H1 (cell line): ENCODE measurements at regions not wholly inside any gene's neighbourhood (a gene's known extent, or its start where the extent isn't known, plus 50 kb on each side); places are given as distances from the start of the nearest gene placed in this dataset.

Experiments
- CTCF ChIA-PET: fragments of 300-600 bp; sonication (Branson Sonifier 250); formaldehyde crosslinking; loops from one replicate; lab custom pipeline; 2021; ENCODE audit not compliant: partially characterized antibody; lab: Charles Lee
- POLR2A ChIA-PET: fragments of 300-600 bp; sonication (Branson Sonifier 250); formaldehyde crosslinking; loops from one replicate; lab custom pipeline; 2021; ENCODE audit warnings: inconsistent platforms; ENCODE audit not compliant: partially characterized antibody; lab: Charles Lee
- DNase-seq, 2 experiments: peaks; one replicate each; pipeline versions ENCODE4 v3.0.0 to v3.0.0-alpha.2; 2010 to 2022; ENCODE audit warnings: low spot score in 2 of 2, low read depth in 1 of 2, mixed read lengths in 1 of 2
- FAIRE-seq: peaks from 2 replicates; lab custom pipeline; 2011; peaks lifted over from hg19 to GRCh38; lab: Jason Lieb, UNC
- H2AFZ ChIP-seq: 2 replicates; pipeline ENCODE4 v1.8.1; 2012; ENCODE audit warnings: low read length, inconsistent platforms
- H2AK5ac ChIP-seq: 2 replicates; pipeline ENCODE4 v1.6.1; 2013; ENCODE audit warnings: low read depth, low read length
- H2BK120ac ChIP-seq: replicated peaks from 2 replicates; pipeline ENCODE3; 2013; ENCODE audit warnings: low read depth, low read length, inconsistent platforms
- H2BK12ac ChIP-seq: 2 replicates; pipeline ENCODE4 v1.6.1; 2013; ENCODE audit warnings: low read depth, low read length
- H2BK15ac ChIP-seq: 2 replicates; pipeline ENCODE4 v1.6.1; 2013; ENCODE audit warnings: low read length
- H2BK20ac ChIP-seq: 2 replicates; pipeline ENCODE4 v1.6.1; 2013; ENCODE audit warnings: low read length
- H2BK5ac ChIP-seq: 2 replicates; pipeline ENCODE4 v1.6.1; 2013; ENCODE audit warnings: low read depth, low read length
- H3K14ac ChIP-seq: 2 replicates; pipeline ENCODE4 v1.6.1; 2013; ENCODE audit warnings: inconsistent platforms; ENCODE audit not compliant: insufficient read length
- H3K18ac ChIP-seq: 2 replicates; pipeline ENCODE4 v1.6.1; 2013; ENCODE audit warnings: low read length; ENCODE audit errors: extremely low read depth
- H3K23ac ChIP-seq: 2 replicates; pipeline ENCODE4 v1.6.1; 2013; ENCODE audit warnings: inconsistent platforms; ENCODE audit not compliant: insufficient read length
- H3K23me2 ChIP-seq: 2 replicates; pipeline ENCODE4 v1.6.1; 2013; ENCODE audit warnings: low read depth, low read length
- H3K27ac ChIP-seq: 2 replicates; pipeline ENCODE4 v1.6.1; 2011; ENCODE audit warnings: low read depth, low read length, inconsistent platforms
- H3K27me3 ChIP-seq, 4 experiments: replicated peaks in 1 of 4; 1 replicate in 1 of 4; 2 replicates in 3 of 4; pipeline versions ENCODE4 v1.6.1 to v1.8.1; 2011 to 2013; ENCODE audit warnings: low read length in 3 of 4, mild to moderate bottlenecking in 3 of 4, inconsistent platforms in 2 of 4, mixed read lengths in 2 of 4, moderate library complexity in 1 of 4; ENCODE audit not compliant: control insufficient read depth in 3 of 4, insufficient read depth in 3 of 4; ENCODE audit errors: extremely low read depth in 1 of 4
- H3K36me3 ChIP-seq, 4 experiments: 2 replicates each; pipeline versions ENCODE4 v1.6.1 to v1.8.1; 2011 to 2013; ENCODE audit warnings: mild to moderate bottlenecking in 4 of 4, low read length in 3 of 4, moderate library complexity in 2 of 4, control low read depth in 1 of 4, inconsistent platforms in 1 of 4; ENCODE audit not compliant: insufficient read depth in 4 of 4, control insufficient read depth in 2 of 4
- H3K4ac ChIP-seq: replicated peaks from 2 replicates; pipeline ENCODE3; 2013; ENCODE audit warnings: low read length, low read depth, mixed read lengths, inconsistent platforms; ENCODE audit not compliant: insufficient read length
- H3K4me1 ChIP-seq, 4 experiments: replicated peaks in 1 of 4; 1 replicate in 1 of 4; 2 replicates in 3 of 4; pipeline versions ENCODE4 v1.6.1 to v1.8.1; 2011 to 2013; ENCODE audit warnings: low read length in 3 of 4, inconsistent platforms in 2 of 4, mixed read lengths in 1 of 4; ENCODE audit not compliant: insufficient read depth in 4 of 4, control insufficient read depth in 3 of 4
- H3K4me2 ChIP-seq, 2 experiments: 2 replicates each; pipeline versions ENCODE4 v1.6.1 to v1.8.1; 2011 to 2013; ENCODE audit warnings: low read depth in 2 of 2, low read length in 2 of 2, control low read depth in 1 of 2, inconsistent platforms in 1 of 2, mild to moderate bottlenecking in 1 of 2; ENCODE audit not compliant: insufficient read depth in 1 of 2
- H3K4me3 ChIP-seq, 4 experiments: fragments of 200-600, 300-600 bp in 1 of 4; sonication (generic), shearing (Covaris generic), sonication (Bioruptor Twin) in 1 of 4; 2 replicates each; pipeline versions ENCODE4 v1.5.1 to v1.8.1; 2011 to 2016; ENCODE audit warnings: low read length in 4 of 4, low read depth in 3 of 4, control low read depth in 2 of 4, inconsistent platforms in 2 of 4, mild to moderate bottlenecking in 2 of 4, mixed read lengths in 1 of 4, moderate library complexity in 1 of 4; ENCODE audit not compliant: insufficient read depth in 2 of 4; ENCODE audit errors: extremely low read depth in 1 of 4
- H3K56ac ChIP-seq: replicated peaks from 2 replicates; pipeline ENCODE3; 2013; ENCODE audit warnings: low read depth, mild to moderate bottlenecking, mixed read lengths, low read length, inconsistent platforms; ENCODE audit not compliant: insufficient read length
- H3K79me1 ChIP-seq: 2 replicates; pipeline ENCODE4 v1.6.1; 2013; ENCODE audit warnings: low read depth, low read length, control low read depth
- H3K79me2 ChIP-seq, 2 experiments: 2 replicates each; pipeline versions ENCODE4 v1.6.1 to v1.8.1; 2012 to 2013; ENCODE audit warnings: low read length in 2 of 2, mild to moderate bottlenecking in 2 of 2, inconsistent platforms in 1 of 2; ENCODE audit not compliant: insufficient read depth in 2 of 2, control insufficient read depth in 1 of 2
- H3K9ac ChIP-seq, 4 experiments: replicated peaks in 1 of 4; 1 replicate in 1 of 4; 2 replicates in 3 of 4; pipeline versions ENCODE4 v1.6.1 to v1.8.1; 2011 to 2013; ENCODE audit warnings: low read depth in 3 of 4, low read length in 3 of 4, control low read depth in 2 of 4, mild to moderate bottlenecking in 2 of 4, moderate library complexity in 2 of 4, inconsistent platforms in 1 of 4; ENCODE audit errors: extremely low read depth in 1 of 4
- H3K9me3 ChIP-seq, 2 experiments: 2 replicates each; pipeline versions ENCODE4 v1.6.1 to v1.8.1; 2012 to 2013; ENCODE audit warnings: mild to moderate bottlenecking in 2 of 2, moderate library complexity in 2 of 2, control low read depth in 1 of 2, inconsistent platforms in 1 of 2, low read depth in 1 of 2, low read length in 1 of 2, mixed read lengths in 1 of 2; ENCODE audit not compliant: insufficient read depth in 2 of 2
- H4K20me1 ChIP-seq, 2 experiments: replicated peaks in 1 of 2; 2 replicates each; pipeline versions ENCODE3 to v1.8.1; 2011 to 2013; ENCODE audit warnings: inconsistent platforms in 2 of 2, low read length in 2 of 2, mild to moderate bottlenecking in 1 of 2; ENCODE audit not compliant: insufficient read depth in 2 of 2, control insufficient read depth in 1 of 2
- H4K5ac ChIP-seq: 2 replicates; pipeline ENCODE4 v1.6.1; 2013; ENCODE audit warnings: low read length, low read depth, mixed read lengths, inconsistent platforms; ENCODE audit not compliant: insufficient read length
- H4K8ac ChIP-seq: 2 replicates; pipeline ENCODE4 v1.8.0; 2013; ENCODE audit warnings: mild to moderate bottlenecking, moderate library complexity, low read length, inconsistent platforms; ENCODE audit not compliant: insufficient read depth; ENCODE audit errors: extremely low read depth
- H4K91ac ChIP-seq: replicated peaks from 2 replicates; pipeline ENCODE3; 2013; ENCODE audit warnings: low read length, mixed read lengths, inconsistent platforms; ENCODE audit not compliant: insufficient read length
- CBX5 ChIP-seq: fragments of 300-800, 300-1000 bp; sonication (generic); IDR thresholded peaks from 2 replicates; pipeline ENCODE4 v1.7.1; 2016; ENCODE audit warnings: antibody characterized with exemption, low read length, low read depth
- CTBP2 ChIP-seq: IDR thresholded peaks from 2 replicates; pipeline ENCODE4 v1.7.0; 2011; ENCODE audit warnings: borderline replicate concordance, mild to moderate bottlenecking, moderate library complexity, mixed read lengths, low read length; ENCODE audit not compliant: insufficient read depth, insufficient read length
- HDAC2 ChIP-seq, 2 experiments: fragments of 300-600 bp in 1 of 2; sonication (generic) in 1 of 2; IDR thresholded peaks; 2 replicates each; pipeline ENCODE4 v1.6.1; 2011 to 2012; ENCODE audit warnings: low read depth in 2 of 2, low read length in 2 of 2, mild to moderate bottlenecking in 2 of 2, moderate library complexity in 2 of 2, borderline replicate concordance in 1 of 2, inconsistent platforms in 1 of 2
- SP1 ChIP-seq: IDR thresholded peaks from 2 replicates; pipeline ENCODE4 v1.6.1; 2011; ENCODE audit warnings: low read depth, low read length
- WGBS, 2 experiments: shearing (Covaris generic) in 1 of 2; methylation state at CpG; one replicate each; pipeline versions ENCODE4 v1.1.6 to v1.1.7; 2013 to 2015; ENCODE audit warnings: low lambda C conversion rate in 2 of 2, mixed read lengths in 2 of 2, inconsistent platforms in 1 of 2, low coverage in 1 of 2, missing lambda C conversion rate in 1 of 2; ENCODE audit not compliant: insufficient replicate concordance in 2 of 2, insufficient coverage in 1 of 2, insufficient read length in 1 of 2; ENCODE audit errors: extremely low coverage in 1 of 2, missing lambda C conversion rate in 1 of 2; 5-methylcytosine and 5-hydroxymethylcytosine counted together

- FAIRE-seq: no peak
- no peak overlapping the region for H3K56ac ChIP-seq
- no peak overlapping the region for H4K8ac ChIP-seq
- H3K79me1 ChIP-seq: no peaks in the 10 kb centered on the region
- H2BK15ac ChIP-seq: no peak overlapping the region
- ChIA-PET CTCF (interaction anchor here (0.7 to 23.5 kb wide), 10 partner anchors 1 to 265 kb away, joined by 3 to 434 read pairs (median 8); no protein-coding TSS in a partner anchor), POLR2A (interaction anchor here (1.4 kb wide), 1 partner anchor 19 kb away, joined by 5 read pairs; no protein-coding TSS in a partner anchor)
- H2BK12ac ChIP-seq: no peak overlapping the region
- H3K27ac ChIP-seq: no peak overlapping the region
- H3K23ac ChIP-seq: no peak overlapping the region
- H2BK20ac ChIP-seq: no peak overlapping the region
- DNase-seq: no peak
- H2AFZ ChIP-seq: no peak overlapping the region
- H3K9ac ChIP-seq: no peak overlapping the region
- H2BK120ac ChIP-seq: no peak overlapping the region
- H3K18ac ChIP-seq: no peak overlapping the region
- H2AK5ac ChIP-seq: no peak overlapping the region
- no peaks in the 10 kb centered on the region for H3K4me1 ChIP-seq
- H2BK5ac ChIP-seq: no peak overlapping the region
- TF ChIP-seq SP1 (no peak), CBX5 (no peak), CTBP2 (no peak), HDAC2 (IDR thresholded peaks at IDR 0.05; ENCODE audit: borderline replicate concordance in 1 of 2, low read depth in 2 of 2, low read length in 2 of 2) (no peak)
- TF ChIP-seq, all 59 proteins: peak for 0
- Histone ChIP-seq H3K79me2 (no peaks in the 10 kb centered on the region), H4K91ac (no peak overlapping the region), H4K20me1 (peaks cover 0 to 2% of the 10 kb centered on the region in 2 experiments), H3K4me3 (no peak overlapping the region), H3K36me3 (no peaks in the 10 kb centered on the region), H3K27me3 (no peaks in the 10 kb centered on the region; a peak in 4 of 7 replicates), H3K14ac (no peak overlapping the region), H3K4ac (no peak overlapping the region), H4K5ac (no peak overlapping the region), H3K23me2 (no peaks in the 10 kb centered on the region), H3K9me3 (peaks cover 4 to 8% of the 10 kb centered on the region in 2 experiments; a peak in 3 of 4 replicates), H3K4me2 (no peak overlapping the region)
- WGBS, 2 experiments: 90% methylated on average over 3 of the region's 3 CpGs; no CpG with 5 or more reads in 1 of the 2 experiments
These were observed 190.9 kb downstream of the TFCP2L1 start for GRCh38 chr2:121094101-121094500.
